ENCODE measurements at regions not wholly inside any gene's neighbourhood (a gene's known extent, or its start where the extent isn't known, plus 50 kb on each side); places are given as distances from the start of the nearest gene placed in this dataset.

- TF ChIP-seq CTCF (IDR thresholded peaks at IDR 0.05) (no peak), POLR2A (IDR thresholded peaks at IDR 0.05) (no peak)
These were observed 1366.2 kb upstream of the PCDH20 start for GRCh38 chr13:62781866-62782265.
